ENCODE measurements at regions not wholly inside any gene's neighbourhood (a gene's known extent, or its start where the extent isn't known, plus 50 kb on each side); places are given as distances from the start of the nearest gene placed in this dataset.

GRCh38 chr11:69413015-69413801, 68.3 kb upstream of the LINC01488 start:
- TF ChIP-seq CTCF (tag by site-specific recombination; IDR thresholded peaks at IDR 0.05): no peak
- no peak for TF ChIP-seq ZNF510 (tag by site-specific recombination; IDR thresholded peaks at IDR 0.05; ENCODE audit: insufficient replicate concordance)
- no peak for TF ChIP-seq ZNF324 (tag by site-specific recombination; IDR thresholded peaks at IDR 0.05)
- TF ChIP-seq REST (tag by site-specific recombination; IDR thresholded peaks at IDR 0.05): no peak
- TF ChIP-seq ZBTB44 (tag by site-specific recombination; IDR thresholded peaks at IDR 0.05): no peak
- no peak for TF ChIP-seq KLF1 (tag by site-specific recombination; IDR thresholded peaks at IDR 0.05)
- TF ChIP-seq ZFP69B (tag by site-specific recombination; IDR thresholded peaks at IDR 0.05): no peak
- no peak for TF ChIP-seq ZNF549 (tag by site-specific recombination; IDR thresholded peaks at IDR 0.05)
- TF ChIP-seq, protein P1, sequence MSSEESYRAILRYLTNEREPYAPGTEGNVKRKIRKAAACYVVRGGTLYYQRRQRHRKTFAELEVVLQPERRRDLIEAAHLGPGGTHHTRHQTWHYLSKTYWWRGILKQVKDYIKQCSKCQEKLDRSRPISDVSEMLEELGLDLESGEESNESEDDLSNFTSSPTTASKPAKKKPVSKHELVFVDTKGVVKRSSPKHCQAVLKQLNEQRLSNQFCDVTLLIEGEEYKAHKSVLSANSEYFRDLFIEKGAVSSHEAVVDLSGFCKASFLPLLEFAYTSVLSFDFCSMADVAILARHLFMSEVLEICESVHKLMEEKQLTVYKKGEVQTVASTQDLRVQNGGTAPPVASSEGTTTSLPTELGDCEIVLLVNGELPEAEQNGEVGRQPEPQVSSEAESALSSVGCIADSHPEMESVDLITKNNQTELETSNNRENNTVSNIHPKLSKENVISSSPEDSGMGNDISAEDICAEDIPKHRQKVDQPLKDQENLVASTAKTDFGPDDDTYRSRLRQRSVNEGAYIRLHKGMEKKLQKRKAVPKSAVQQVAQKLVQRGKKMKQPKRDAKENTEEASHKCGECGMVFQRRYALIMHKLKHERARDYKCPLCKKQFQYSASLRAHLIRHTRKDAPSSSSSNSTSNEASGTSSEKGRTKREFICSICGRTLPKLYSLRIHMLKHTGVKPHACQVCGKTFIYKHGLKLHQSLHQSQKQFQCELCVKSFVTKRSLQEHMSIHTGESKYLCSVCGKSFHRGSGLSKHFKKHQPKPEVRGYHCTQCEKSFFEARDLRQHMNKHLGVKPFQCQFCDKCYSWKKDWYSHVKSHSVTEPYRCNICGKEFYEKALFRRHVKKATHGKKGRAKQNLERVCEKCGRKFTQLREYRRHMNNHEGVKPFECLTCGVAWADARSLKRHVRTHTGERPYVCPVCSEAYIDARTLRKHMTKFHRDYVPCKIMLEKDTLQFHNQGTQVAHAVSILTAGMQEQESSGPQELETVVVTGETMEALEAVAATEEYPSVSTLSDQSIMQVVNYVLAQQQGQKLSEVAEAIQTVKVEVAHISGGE (tag by site-specific recombination; conservative IDR thresholded peaks at IDR 0.05; ENCODE audit: low read depth): no peak
- TF ChIP-seq ZNF529 (tag by site-specific recombination; IDR thresholded peaks at IDR 0.05; ENCODE audit: insufficient replicate concordance): no peak

Measured in HEK293 (cell line).